GM19099 (cell line): ENCODE measurements at regions not wholly inside any gene's neighbourhood (a gene's known extent, or its start where the extent isn't known, plus 50 kb on each side); places are given as distances from the start of the nearest gene placed in this dataset.

Source experiments
- POLR2A ChIP-seq: IDR thresholded peaks from 3 replicates; pipeline ENCODE4 v1.6.1; 2011; ENCODE audit warnings: low read depth; ENCODE audit not compliant: insufficient read length; ENCODE audit errors: extremely low read depth

DNA sequence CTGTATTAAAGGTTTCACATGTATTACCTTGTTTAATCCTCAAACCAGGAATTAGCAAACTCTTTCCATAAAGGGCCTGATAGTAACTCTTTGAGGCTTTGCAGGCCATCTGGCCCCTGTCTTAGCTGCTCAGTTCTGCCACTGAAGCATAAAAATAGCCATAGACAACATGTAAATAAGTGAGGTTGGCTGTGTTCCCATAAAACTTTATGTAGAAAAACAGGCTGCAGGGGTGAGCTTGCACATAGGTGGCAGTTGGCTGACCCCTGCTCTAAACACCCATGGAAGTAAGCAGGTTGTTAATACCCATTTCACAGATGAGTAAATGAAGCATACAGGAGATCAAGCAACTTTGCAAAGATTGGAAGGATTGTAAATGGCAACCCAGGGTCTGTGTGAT is 1279.2 kb upstream of the AUTS2 start:
- TF ChIP-seq POLR2A: no peak

DNA sequence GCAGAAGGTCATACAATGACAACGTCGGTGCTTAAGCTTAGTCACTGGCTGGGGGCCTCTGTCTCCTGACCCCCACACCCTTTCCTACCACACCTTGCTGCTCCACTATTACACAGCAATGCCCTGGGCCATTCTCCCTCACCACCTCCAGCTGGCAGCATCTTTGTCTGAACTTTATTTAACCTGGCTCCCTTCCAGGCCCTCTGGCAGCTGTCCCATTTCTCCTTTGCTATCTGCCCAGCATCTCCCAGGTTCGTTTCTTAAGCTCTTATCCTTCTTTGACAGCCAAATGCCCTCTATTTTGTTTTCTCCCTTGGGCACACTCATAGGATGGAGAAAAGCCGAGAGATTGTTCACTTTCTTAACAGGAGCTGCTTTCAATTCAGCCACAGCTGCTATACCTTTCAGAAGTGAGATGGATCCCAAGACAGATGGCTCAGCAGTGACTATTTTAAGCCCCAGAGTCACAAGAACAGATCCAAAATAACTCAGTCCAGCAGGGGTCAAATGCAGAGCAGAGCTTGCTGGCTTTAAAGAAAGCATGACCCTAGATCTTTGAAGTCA is 1277.1 kb upstream of the AUTS2 start:
- TF ChIP-seq POLR2A: no peak

DNA sequence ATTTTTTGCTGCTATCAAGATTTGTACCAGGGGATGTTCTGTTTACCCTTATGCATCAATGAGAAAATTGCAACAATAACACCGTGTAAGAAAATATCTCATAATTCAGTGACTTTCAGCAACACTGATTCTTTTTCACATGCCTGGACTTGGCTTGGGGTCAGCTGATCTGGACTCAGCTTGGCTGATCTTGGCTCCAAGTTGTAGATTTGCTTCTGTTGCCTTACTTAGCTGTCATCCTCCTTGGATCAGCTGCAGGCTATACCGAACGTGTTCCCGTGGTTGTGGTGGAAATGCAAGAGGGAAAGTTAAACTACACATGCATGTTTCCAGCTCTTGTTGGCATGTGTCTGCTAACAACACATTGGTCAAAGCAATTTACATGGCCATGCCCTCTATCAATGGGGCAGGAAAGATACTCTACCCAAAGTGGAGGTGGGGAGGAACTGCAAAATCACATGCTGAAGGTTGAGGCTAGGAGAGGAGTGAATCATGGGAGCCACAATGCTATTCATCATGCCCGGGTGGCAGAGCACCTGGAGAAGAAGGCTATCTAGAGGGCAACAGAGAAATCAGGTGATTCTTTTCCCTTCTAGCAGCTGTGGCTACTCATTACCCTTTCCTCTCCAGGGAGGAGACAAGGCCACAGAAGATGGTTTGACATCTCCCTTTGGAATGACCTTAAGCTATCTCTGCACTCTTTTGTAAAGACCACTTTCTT is 1276.3 kb upstream of the AUTS2 start:
- TF ChIP-seq POLR2A: no peak

DNA sequence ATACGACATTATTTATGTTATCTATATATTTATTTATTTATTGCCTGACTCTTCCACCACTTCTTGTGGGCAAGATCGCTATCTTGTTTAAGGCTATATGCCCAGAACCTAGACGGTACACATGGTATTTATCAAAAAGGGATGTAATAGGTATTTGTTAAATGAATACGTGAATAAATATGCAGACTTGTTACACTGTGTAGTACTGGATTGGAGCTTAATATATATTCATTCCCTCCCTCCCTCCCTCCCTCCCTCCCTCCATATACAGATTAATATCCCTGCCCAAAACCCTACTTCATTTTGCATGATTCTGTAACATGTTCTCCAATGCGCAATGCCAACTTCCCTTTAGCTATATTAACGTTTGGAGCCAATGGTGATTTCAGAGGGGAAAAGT is 1273.7 kb upstream of the AUTS2 start:
- TF ChIP-seq POLR2A: no peak

DNA sequence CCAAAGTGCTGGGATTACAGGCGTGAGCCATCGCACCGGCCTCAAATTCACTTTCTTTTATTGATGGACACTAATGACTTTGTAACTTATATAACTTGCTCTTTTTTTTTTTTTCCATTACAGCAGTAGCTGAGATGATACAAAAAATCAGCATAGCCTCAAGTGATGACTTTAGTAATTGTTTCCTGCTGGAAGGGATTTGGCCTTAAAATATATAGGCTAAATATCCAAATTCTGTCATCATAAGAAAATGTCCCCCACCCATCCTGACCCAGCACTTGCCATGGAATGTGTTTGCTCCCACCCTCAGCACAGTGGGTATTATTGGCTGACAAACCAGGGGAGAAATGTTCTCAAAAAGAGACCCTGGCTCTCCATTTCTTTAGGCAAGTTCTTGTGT is 1264.1 kb upstream of the AUTS2 start:
- TF ChIP-seq POLR2A: no peak

DNA sequence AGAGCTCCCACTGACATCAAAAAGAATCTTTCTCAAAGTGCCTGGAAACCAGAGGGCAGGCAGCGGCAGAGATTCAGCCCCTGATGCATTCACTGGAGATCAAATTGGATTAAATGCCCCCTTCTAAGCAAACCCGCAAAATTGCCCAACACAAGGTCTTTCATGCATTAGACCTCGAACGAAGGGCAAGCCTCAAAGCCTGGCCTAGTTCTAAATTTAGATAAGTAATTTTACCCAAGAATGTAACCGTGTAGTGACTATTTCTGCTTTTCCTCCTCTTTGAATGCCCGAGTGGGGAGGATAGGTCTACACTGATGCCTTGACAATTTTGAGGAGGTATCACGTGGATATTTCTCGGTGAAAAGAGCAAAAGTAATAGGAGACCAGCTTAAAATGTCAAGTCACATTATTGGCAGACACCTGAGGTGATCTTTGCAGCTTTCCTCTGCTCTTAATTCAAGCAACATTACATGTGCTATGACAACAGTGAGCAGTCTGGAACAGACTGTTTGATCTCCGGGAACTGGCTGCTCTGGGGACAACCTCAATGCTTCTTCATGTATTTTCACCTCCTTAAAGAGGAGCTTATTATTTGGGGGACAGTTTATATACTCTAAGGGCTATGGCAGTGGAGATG is 1263.5 kb upstream of the AUTS2 start:
- no peak for TF ChIP-seq POLR2A

DNA sequence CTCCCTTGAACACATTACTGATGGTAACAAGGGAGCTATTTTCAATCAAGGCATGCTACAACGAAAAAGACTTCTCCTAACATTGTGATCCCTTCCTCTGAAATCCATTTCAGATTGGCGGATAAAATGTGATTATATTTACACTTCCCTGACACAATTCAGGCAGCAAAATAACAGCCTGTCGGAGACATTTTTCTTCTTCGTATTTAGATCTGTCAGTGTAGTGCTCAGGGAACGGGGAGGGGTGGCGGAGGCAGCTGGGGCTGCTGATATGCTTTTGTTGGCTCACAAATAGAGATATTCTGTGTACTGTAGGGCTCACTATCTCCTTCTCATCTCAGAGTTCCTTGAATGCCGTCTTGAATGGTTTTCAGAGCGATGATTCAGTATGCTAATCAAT is 1261.7 kb upstream of the AUTS2 start:
- no peak for TF ChIP-seq POLR2A

DNA sequence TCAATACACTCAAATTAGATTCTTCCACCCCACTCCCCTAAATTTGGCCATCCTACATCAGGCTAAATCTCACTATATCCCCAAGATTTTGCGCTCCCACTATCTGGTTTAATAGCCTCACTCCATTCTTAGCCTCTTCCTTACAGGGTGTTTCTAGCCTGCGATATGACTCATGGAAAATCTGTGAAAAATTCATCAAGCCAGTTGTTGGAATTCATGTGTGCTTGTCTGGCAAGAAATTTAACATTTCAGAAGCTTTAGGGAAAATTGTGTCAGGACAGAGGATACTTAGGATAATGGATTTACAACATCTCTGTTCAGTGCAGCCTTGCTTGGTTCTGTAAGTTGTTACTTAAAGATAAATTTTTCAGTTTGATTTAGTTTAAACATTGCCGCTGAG is 1249.9 kb upstream of the AUTS2 start:
- no peak for TF ChIP-seq POLR2A

DNA sequence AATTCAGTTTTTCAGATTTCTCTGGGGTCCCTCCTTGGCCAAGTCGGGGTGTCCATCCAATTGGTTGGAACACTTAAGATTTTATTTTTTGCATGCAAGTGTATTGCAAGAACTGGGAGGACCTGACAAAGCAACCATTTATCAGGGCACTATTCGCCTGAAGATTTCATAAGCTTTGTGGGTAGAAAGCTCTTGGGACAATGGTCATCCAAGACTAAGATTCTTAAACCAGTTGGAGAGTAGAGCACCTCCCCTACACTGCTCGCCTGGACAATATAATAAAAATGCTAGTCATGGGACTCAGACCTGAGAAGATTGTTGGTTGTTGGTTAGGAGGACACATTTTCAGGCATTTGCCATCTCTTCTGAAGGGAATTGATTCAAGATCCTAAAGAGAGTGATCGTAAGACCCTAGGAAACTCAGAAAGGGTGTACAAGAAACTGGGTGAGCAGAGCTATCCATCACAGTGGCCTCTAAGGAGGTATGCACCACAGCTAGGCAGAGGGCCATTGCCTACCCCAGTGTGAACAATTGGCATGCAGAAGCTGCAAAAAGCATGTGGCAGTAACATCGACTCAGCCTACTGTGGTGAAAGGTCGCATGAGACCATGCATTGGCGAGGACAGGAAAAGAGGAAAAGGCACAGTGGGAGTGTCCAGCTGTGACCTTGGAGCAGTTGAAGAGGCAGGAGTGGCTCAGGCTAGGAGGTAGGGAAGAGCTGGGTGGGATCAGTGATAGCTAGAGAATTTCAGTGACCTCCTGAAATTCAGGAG is 1235.3 kb upstream of the AUTS2 start:
- no peak for TF ChIP-seq POLR2A

DNA sequence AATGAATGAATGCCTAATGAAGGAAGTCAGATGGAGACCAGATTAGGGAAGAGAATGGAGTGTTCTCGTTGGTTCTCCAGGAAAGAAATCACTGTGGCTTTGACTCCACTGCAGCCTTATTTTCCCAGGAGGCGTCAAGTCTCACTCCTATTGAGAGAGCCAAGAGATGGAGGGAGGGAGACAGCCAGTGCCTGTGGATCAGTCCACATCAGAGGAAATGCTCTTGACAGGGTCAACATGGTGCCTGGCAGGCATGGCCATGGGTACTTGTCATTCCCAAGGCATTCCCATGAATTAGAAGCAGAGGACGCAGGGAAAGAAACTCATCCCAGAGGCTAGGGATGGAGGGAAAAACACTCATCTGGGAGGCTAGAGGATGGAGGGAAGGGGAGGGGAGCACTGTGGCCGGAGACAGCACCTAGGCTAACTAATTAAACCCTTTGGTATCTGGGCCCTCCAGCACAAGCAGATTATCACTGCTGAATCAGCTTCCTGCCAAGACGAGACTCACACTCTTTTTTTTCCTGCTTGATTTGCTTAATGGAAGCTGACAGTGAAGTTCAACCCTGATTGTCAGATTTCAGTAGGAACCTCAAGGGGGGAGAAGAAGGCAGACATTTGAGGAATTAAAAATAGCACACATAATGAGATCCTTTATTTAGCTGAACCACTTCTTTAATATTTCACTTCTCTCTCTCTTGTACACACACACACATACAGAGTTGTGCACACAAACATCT is 1233.2 kb upstream of the AUTS2 start:
- TF ChIP-seq POLR2A: no peak

DNA sequence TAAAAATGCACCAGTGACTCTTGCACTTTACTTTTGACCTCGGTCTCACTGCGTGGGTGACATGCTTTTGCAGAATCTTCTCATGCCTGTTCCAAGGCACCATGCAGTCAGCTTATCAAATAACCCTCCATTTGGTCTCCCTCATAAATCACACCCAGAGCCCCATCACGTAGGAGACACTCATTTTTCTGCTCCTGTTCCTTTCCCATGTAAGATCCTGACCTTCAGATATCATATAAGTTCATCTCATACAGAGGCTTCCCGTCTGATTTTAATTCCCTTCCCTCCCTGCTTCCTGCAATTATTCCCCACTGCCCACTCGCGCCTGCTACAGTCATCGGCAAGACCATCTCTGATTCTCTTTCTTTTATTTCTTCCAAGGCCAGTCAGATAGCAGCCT is 1226.3 kb upstream of the AUTS2 start:
- no peak for TF ChIP-seq POLR2A

DNA sequence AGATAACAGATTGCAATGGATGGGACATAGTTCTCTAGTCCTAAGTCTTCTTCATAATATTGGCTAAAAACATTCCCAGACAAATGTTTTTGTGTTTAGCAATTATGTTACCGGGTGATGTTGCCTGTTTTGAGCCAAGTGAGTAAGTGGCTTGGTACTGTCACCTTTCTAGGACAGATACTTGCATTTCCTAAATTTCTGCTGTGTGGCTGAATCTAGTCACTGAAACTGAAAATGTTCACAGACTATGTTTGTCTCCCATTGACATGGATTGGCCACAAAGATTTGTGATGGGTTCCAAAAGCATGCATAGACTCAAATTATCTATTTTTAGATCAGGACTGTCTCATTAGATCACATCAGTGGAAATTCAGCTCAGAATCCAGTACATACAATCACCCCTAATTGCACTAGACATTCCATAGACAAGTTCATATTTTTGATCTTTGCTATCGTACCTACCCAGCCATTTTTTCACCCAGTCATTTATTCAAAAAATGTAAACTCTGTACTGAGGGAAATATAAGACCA is 1222.1 kb upstream of the AUTS2 start:
- no peak for TF ChIP-seq POLR2A

DNA sequence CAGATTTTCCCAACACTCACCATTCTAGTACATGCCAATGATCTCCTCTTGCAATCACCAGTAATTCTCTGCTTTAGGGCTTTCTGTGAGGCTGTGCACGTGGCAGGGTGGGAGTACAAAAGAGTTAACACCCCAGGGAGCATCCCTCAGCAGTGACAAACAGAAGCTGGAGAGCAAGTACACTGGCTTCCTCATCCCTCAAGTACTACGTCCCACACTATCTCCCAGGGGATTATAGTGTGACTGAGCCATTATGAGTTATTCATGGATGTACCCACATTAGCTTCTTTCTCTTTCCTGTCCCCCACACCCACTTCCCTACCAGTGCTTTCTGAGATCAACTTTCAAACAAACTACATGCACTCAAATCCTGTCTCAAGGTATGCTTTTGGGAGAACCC is 1216.5 kb upstream of the AUTS2 start:
- no peak for TF ChIP-seq POLR2A

DNA sequence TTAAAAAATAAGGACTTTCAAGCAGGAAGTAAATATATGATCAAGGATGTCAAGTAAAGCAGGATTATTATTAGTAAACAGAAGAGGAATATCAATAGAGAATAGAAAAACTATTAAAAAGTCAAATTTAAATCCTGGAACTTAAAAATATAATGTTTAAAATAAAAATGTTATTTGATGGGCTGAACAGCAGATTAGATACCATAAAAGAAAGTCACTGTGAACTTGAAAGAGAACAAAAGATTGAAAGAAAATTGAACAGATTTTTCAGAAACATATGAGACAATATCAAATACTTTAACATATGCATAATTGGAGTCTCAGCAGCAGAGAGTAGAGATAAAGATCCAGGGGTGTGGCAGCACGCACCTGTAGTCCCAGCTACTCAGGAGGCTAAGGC is 1213.7 kb upstream of the AUTS2 start:
- no peak for TF ChIP-seq POLR2A

DNA sequence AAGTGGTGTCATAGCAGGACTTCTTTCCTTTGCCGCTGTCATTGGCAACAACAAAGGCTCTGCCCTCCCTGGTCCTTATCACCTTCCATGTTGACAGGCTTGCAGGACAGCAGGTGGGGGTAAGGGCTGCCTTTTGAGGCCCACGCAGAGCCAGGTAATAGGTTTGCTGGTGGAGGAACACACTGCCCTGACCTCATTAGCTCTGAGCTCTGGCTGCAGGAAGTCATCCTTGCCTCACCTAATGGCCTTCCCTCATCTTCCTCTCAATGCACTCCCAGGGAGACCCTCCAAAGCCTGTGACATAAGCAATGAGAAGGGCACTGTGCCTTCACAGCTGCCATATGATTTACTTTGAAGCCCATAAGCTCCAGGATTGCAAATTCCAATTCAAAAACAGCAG is 1205.2 kb upstream of the AUTS2 start:
- no peak for TF ChIP-seq POLR2A
